ENCODE measurements at regions not wholly inside any gene's neighbourhood (a gene's known extent, or its start where the extent isn't known, plus 50 kb on each side); places are given as distances from the start of the nearest gene placed in this dataset.

DNA sequence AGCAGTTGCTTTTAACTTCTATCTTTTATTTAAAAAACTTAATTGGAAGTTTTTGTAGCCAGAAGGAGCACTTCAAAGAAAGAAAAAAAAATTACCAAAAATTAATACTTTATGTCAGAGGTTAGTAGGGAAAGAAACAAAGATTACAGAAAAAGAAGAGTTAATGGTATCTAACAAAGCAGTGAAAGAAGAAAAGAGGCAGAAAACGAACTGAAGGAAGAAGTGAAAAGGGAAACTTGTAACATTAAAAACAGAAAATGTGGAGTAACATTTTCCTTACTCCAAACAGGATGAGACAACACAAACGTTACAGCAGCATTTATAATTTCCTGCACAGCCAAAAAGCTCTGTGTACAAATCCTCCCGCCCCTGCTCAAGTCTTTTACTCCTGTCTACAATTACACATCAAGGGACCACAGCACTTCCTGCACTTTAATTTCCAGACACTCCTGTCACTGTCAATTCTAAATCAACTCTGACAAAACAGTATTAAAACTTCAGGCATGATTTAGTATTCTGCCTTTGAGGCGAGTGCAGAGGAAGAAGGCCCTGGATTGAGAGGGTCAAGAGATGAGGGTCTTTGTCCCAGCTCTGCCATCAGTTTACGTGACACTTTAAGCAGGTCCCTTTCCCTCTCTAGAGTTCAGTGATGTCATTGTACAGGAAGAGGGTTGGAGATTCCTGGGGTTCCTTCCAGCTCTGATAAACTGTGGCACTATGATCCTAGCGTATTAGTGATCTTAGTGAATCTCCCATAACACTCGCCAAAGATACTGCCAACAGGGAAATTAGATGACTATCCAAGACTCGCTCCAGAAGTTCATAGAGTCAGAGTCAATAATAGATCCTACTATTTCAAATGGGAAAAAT lies 53.2 kb upstream of the LSM14A start:
- DNase-seq (ENCODE audit: low spot score) = no peak

DNA sequence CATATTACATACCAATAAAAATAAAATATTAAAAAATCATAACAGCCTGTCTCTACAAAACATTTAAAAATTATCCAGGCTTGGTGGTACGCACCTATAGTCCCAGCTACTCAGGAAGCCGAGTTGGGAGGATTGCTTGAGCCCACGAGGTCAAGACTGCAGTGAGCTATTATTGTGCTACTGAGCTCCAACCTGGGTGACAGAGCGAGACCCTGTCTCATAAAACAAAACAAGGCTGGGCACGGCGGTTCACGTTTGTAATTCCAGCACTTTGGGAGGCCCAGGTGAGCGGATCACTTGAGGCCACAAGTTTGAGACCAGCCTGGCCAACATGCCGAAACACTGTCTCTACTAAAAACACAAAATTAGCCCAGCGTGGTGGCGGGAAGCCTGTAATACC lies 52.2 kb upstream of the LSM14A start:
- DNase-seq (ENCODE audit: low spot score) = no peak

DNA sequence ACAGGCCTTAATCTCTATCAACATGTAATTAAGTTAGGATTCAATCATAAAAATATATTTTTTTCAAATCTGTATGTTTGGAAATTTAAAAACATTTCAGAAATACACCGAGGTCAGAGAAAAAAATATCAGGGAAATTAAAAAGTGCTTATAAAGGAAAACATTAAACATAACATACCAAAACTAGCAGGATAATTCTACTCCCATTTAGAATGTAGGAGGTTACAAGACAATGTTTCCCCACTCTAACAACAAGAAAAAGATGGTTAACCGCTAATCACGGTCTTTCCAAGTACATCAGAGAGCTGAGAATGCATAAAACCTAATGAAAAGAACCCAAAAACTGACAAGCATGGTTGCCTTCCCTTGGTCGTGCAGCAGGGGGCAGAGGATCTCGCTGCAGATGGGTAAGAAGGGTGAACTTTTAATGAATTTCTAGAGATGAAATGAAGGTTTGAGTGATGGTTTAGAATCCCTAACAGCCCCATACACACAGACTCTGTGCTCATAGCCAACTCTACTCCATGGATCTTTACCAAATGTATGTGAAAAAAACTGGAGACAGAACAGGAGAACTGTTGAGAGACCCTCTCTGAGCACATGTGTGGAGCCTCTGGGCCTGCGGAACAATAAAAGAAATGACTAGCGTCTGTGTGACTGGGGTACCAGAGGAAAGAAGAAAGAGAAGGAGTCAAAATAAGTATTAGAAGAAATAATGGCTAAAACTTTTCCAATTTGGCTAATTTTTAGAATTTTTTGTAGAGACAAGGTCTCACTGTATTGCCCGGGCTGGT lies 51.3 kb upstream of the LSM14A start:
- peak; percentile 37 for DNase-seq (ENCODE audit: low spot score)

All from HuH-7.5 (cell line).